K562 (cell line): ENCODE measurements at regions not wholly inside any gene's neighbourhood (a gene's known extent, or its start where the extent isn't known, plus 50 kb on each side); places are given as distances from the start of the nearest gene placed in this dataset.

Experiments
- ATAC-seq: fragments of 200-7000 bp; cut with Tn5 transposase; 3 replicates; pipeline ENCODE4 v1.9.1; 2020; ENCODE audit warnings: moderate library complexity
- BruUV-seq: library from RNA; stranded (reverse); fragments of 400-500 nt; replicated peaks from 2 replicates; lab custom pipeline; 2021; lab: Mats Ljungman, UMichigan
- CTCF ChIA-PET: fragments of 300-600 bp; formaldehyde crosslinking; extraction: SDS; loops from one replicate; lab custom pipeline; 2021; ENCODE audit warnings: low intra/inter-chr PET ratio; lab: Yijun Ruan, JAX
- POLR2A ChIA-PET: fragments of 300-600, 350-650 bp; sonication (Branson Sonifier 250); formaldehyde crosslinking; extraction: SDS; loops from one replicate; lab custom pipeline; 2021; ENCODE audit warnings: antibody characterized with exemption, inconsistent platforms; lab: Yijun Ruan, JAX
- DNase-seq, 4 experiments: peaks; one replicate each; pipeline versions ENCODE4 v3.0.0 to v3.0.0-alpha.2; 2011 to 2018; ENCODE audit warnings: low spot score in 3 of 4, mixed read lengths in 3 of 4; ENCODE audit errors: extremely low read depth in 1 of 4
- FAIRE-seq: peaks from 2 replicates; lab custom pipeline; 2011; peaks lifted over from hg19 to GRCh38; lab: Jason Lieb, UNC
- H2AFZ ChIP-seq: 2 replicates; pipeline ENCODE4 v1.6.0; 2011; ENCODE audit warnings: low read depth, low read length, control low read depth, inconsistent platforms
- H3K27ac ChIP-seq: fragments of 200-600 bp; 3 replicates; pipeline ENCODE4 v1.8.0; 2011; ENCODE audit warnings: low read depth, mild to moderate bottlenecking, control low read depth, inconsistent platforms, low read length, moderate library complexity, mixed read lengths; ENCODE audit errors: extremely low read depth
- H3K27me3 ChIP-seq, 2 experiments: fragments of 300-600 bp in 1 of 2; 2 replicates in 1 of 2; 3 replicates in 1 of 2; pipeline versions ENCODE4 v1.6.0 to v1.8.0; 2011; ENCODE audit warnings: inconsistent platforms in 2 of 2, low read length in 2 of 2, mild to moderate bottlenecking in 1 of 2, mixed read lengths in 1 of 2, moderate library complexity in 1 of 2; ENCODE audit not compliant: control insufficient read depth in 2 of 2, insufficient read depth in 2 of 2
- H3K36me3 ChIP-seq: fragments of 300-600 bp; 3 replicates; pipeline ENCODE4 v1.8.0; 2011; ENCODE audit warnings: mild to moderate bottlenecking, low read length, inconsistent platforms; ENCODE audit not compliant: control insufficient read depth, insufficient read depth
- H3K4me1 ChIP-seq, 2 experiments: fragments of 200-600 bp in 1 of 2; replicated peaks in 1 of 2; 2 replicates in 1 of 2; 3 replicates in 1 of 2; pipeline versions ENCODE4 v1.5.1 to v1.8.0; 2011; ENCODE audit warnings: inconsistent platforms in 2 of 2, low read length in 2 of 2, mild to moderate bottlenecking in 1 of 2, mixed read lengths in 1 of 2, moderate library complexity in 1 of 2; ENCODE audit not compliant: control insufficient read depth in 2 of 2, insufficient read depth in 2 of 2
- H3K4me2 ChIP-seq: 2 replicates; pipeline ENCODE4 v1.6.1; 2011; ENCODE audit warnings: low read length, control low read depth, inconsistent platforms, mixed read lengths; ENCODE audit not compliant: insufficient read depth
- H3K4me3 ChIP-seq: fragments of 200-600 bp; sonication (generic), shearing (Covaris generic); 2 replicates; pipeline ENCODE4 v1.5.1; 2016; ENCODE audit warnings: control low read depth, inconsistent platforms
- H3K79me2 ChIP-seq: fragments of 200-600 bp; 3 replicates; pipeline ENCODE4 v1.8.0; 2011; ENCODE audit warnings: low read length, inconsistent platforms; ENCODE audit not compliant: control insufficient read depth, insufficient read depth
- H3K9ac ChIP-seq, 2 experiments: 2 replicates each; pipeline versions ENCODE4 v1.6.0 to v1.6.1; 2011; ENCODE audit warnings: low read depth in 2 of 2, low read length in 2 of 2, control low read depth in 1 of 2, inconsistent platforms in 1 of 2, mild to moderate bottlenecking in 1 of 2, mixed read lengths in 1 of 2; ENCODE audit not compliant: insufficient read depth in 1 of 2
- H3K9me1 ChIP-seq: one replicate; pipeline ENCODE4 v1.6.0; 2011; ENCODE audit warnings: inconsistent platforms, mild to moderate bottlenecking, low read length, moderate library complexity; ENCODE audit not compliant: control insufficient read depth, insufficient read depth
- H3K9me3 ChIP-seq: replicated peaks from 2 replicates; pipeline ENCODE4 v1.5.1; 2011; ENCODE audit warnings: low read depth, low read length, inconsistent platforms; ENCODE audit not compliant: control insufficient read depth, insufficient read depth
- H4K20me1 ChIP-seq: replicated peaks from 2 replicates; pipeline ENCODE4 v1.6.1; 2011; ENCODE audit warnings: low read length, inconsistent platforms, mixed read lengths; ENCODE audit not compliant: control insufficient read depth, insufficient read depth
- CCAR2 ChIP-seq: fragments of 200-400 bp; formaldehyde crosslinking; IDR thresholded peaks from 2 replicates; pipeline ENCODE4 v1.6.1; 2017; ENCODE audit warnings: mild to moderate bottlenecking, low read depth, low read length
- EHMT2 ChIP-seq: fragments of 450-650 bp; IDR thresholded peaks from 2 replicates; pipeline ENCODE4 v1.6.1; 2018; ENCODE audit warnings: antibody characterized with exemption
- ETV6 ChIP-seq, 3 experiments: fragments of 150-350 bp in 1 of 3; sonication (generic) in 1 of 3; formaldehyde crosslinking in 1 of 3; IDR thresholded peaks; 2 replicates each; pipeline versions ENCODE4 v1.6.1 to v1.8.0; 2014 to 2022; ENCODE audit warnings: borderline replicate concordance in 2 of 3, low read depth in 2 of 3, antibody characterized with exemption in 1 of 3, low read length in 1 of 3, mild to moderate bottlenecking in 1 of 3, missing genetic modification reagents in 1 of 3
- NELFE ChIP-seq: IDR thresholded peaks from 2 replicates; pipeline ENCODE4 v1.6.1; 2011; ENCODE audit warnings: mild to moderate bottlenecking; ENCODE audit not compliant: insufficient read depth, insufficient read length
- POLR2G ChIP-seq: fragments of 200-400 bp; formaldehyde crosslinking; IDR thresholded peaks from 2 replicates; pipeline ENCODE4 v1.6.1; 2017; ENCODE audit warnings: low read depth, mild to moderate bottlenecking, antibody characterized with exemption, low read length, moderate library complexity
- SRSF7 ChIP-seq: fragments of 200-400 bp; formaldehyde crosslinking; optimal IDR thresholded peaks from 2 replicates; pipeline ENCODE3; 2017; ENCODE audit warnings: mild to moderate bottlenecking, low read depth, low read length
- U2AF2 ChIP-seq: fragments of 200-400 bp; formaldehyde crosslinking; optimal IDR thresholded peaks from 2 replicates; pipeline ENCODE3; 2017; ENCODE audit warnings: low read depth, mild to moderate bottlenecking, low read length
- ZBED1 ChIP-seq: IDR thresholded peaks from 2 replicates; pipeline ENCODE4 v1.6.1; 2014
- ZNF277 ChIP-seq: fragments of 250-450 bp; sonication (Bioruptor Pico); IDR thresholded peaks from 2 replicates; pipeline ENCODE4 v1.8.0; 2022; ENCODE audit warnings: inconsistent platforms, mild to moderate bottlenecking, moderate library complexity, borderline replicate concordance
- whole genome bisulfite sequencing: fragments of 100-300 bp; shearing (Covaris generic); methylation state at CpG from one replicate; pipeline ENCODE4 v1.1.6; 2016; ENCODE audit warnings: low coverage, mixed read lengths; ENCODE audit not compliant: insufficient coverage; ENCODE audit errors: missing lambda C conversion rate; 5-methylcytosine and 5-hydroxymethylcytosine counted together
- in situ Hi-C: fragments of 300-500 bp; cut with MboI; formaldehyde crosslinking; loops from 4 replicates; pipeline ENCODE4 v1.15.0; 2018; ENCODE audit warnings: inconsistent platforms, mixed read lengths
- intact Hi-C: fragments of 100-400 bp; cut with micrococcal nuclease; formaldehyde crosslinking; loops from 2 replicates; pipeline ENCODE4 v1.14.2; 2022
- TF ChIP-seq, protein P1 (sequence below), 2 experiments: fragments of 450-650 bp in 1 of 2; sonication (generic) in 1 of 2; formaldehyde crosslinking in 1 of 2; IDR thresholded peaks; 2 replicates each; pipeline versions ENCODE4 v1.7.1 to v1.9.0; 2016 to 2022; ENCODE audit warnings: inconsistent platforms in 1 of 2, mild to moderate bottlenecking in 1 of 2, missing genetic modification reagents in 1 of 2
- TF ChIP-seq, protein P2 (sequence below): IDR thresholded peaks from 2 replicates; pipeline ENCODE4 v1.6.1; 2014; ENCODE audit warnings: antibody characterized with exemption

DNA sequence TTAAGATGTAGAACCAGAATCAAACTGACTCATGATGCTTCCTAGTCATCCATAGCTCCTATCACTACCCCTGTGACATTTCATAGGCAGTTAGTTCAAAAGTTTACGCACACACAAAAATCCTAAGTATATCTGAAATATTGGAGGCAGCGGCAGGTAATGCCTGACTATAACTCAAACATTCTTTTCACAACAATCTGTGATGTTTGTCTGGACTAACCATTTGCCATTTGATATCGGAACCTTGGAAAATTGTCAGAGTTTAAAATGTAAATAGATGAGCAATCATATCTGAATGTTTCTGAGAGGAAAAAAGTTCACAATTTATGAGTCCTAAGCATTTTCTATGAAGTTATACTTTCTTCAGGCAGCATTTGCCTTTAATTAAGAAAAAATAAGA, 1078.2 kb downstream of the EPHA7 start:
- ChIA-PET CTCF (no interaction called here), POLR2A (no interaction called here)
- H3K27ac ChIP-seq: no peak overlapping the region
- H3K9me1 ChIP-seq: no peaks in the 10 kb centered on the region
- H3K4me2 ChIP-seq: no peak overlapping the region
- no peaks in the 10 kb centered on the region for H3K36me3 ChIP-seq
- no TSS peak for BruUV-seq
- in situ Hi-C loops (no loop called here), intact Hi-C loops (no loop called here)
- no peak overlapping the region for H3K9ac ChIP-seq
- FAIRE-seq (no peak), DNase-seq (no peak), ATAC-seq (no peak)
- H3K4me3 ChIP-seq: no peak overlapping the region
- no peaks in the 10 kb centered on the region for H4K20me1 ChIP-seq
- 6% methylated on average over 3 of the region's 3 CpGs for WGBS
- no peaks in the 10 kb centered on the region for H3K79me2 ChIP-seq
- H3K27me3 ChIP-seq: no peaks in the 10 kb centered on the region
- H3K4me1 ChIP-seq: no peaks in the 10 kb centered on the region
- no peak overlapping the region for H2AFZ ChIP-seq
- H3K9me3 ChIP-seq: no peaks in the 10 kb centered on the region
- TF ChIP-seq, protein P1, sequence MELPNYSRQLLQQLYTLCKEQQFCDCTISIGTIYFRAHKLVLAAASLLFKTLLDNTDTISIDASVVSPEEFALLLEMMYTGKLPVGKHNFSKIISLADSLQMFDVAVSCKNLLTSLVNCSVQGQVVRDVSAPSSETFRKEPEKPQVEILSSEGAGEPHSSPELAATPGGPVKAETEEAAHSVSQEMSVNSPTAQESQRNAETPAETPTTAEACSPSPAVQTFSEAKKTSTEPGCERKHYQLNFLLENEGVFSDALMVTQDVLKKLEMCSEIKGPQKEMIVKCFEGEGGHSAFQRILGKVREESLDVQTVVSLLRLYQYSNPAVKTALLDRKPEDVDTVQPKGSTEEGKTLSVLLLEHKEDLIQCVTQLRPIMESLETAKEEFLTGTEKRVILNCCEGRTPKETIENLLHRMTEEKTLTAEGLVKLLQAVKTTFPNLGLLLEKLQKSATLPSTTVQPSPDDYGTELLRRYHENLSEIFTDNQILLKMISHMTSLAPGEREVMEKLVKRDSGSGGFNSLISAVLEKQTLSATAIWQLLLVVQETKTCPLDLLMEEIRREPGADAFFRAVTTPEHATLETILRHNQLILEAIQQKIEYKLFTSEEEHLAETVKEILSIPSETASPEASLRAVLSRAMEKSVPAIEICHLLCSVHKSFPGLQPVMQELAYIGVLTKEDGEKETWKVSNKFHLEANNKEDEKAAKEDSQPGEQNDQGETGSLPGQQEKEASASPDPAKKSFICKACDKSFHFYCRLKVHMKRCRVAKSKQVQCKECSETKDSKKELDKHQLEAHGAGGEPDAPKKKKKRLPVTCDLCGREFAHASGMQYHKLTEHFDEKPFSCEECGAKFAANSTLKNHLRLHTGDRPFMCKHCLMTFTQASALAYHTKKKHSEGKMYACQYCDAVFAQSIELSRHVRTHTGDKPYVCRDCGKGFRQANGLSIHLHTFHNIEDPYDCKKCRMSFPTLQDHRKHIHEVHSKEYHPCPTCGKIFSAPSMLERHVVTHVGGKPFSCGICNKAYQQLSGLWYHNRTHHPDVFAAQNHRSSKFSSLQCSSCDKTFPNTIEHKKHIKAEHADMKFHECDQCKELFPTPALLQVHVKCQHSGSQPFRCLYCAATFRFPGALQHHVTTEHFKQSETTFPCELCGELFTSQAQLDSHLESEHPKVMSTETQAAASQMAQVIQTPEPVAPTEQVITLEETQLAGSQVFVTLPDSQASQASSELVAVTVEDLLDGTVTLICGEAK (IDR thresholded peaks at IDR 0.05): no peak
- TF ChIP-seq, protein P1 (CRISPR knock-in tag; IDR thresholded peaks at IDR 0.05): no peak
- no peak for TF ChIP-seq ZNF277 (CRISPR knock-in tag)
- TF ChIP-seq EHMT2: no peak
- no peak for TF ChIP-seq POLR2G
- no peak for TF ChIP-seq ZBED1
- no peak for TF ChIP-seq NELFE
- TF ChIP-seq SRSF7: no peak
- TF ChIP-seq, protein P2, sequence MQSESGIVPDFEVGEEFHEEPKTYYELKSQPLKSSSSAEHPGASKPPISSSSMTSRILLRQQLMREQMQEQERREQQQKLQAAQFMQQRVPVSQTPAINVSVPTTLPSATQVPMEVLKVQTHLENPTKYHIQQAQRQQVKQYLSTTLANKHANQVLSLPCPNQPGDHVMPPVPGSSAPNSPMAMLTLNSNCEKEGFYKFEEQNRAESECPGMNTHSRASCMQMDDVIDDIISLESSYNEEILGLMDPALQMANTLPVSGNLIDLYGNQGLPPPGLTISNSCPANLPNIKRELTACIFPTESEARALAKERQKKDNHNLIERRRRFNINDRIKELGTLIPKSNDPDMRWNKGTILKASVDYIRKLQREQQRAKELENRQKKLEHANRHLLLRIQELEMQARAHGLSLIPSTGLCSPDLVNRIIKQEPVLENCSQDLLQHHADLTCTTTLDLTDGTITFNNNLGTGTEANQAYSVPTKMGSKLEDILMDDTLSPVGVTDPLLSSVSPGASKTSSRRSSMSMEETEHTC: no peak
- no peak for TF ChIP-seq CCAR2
- TF ChIP-seq U2AF2: no peak
- no peak for TF ChIP-seq ETV6 (IDR thresholded peaks at IDR 0.05; ENCODE audit: borderline replicate concordance in 1 of 2, low read depth in 2 of 2, low read length in 1 of 2)
- no peak for TF ChIP-seq ETV6 (CRISPR knock-in tag; IDR thresholded peaks at IDR 0.05; ENCODE audit: borderline replicate concordance)
